Astrocyte (in vitro differentiated cells and primary cell): ENCODE measurements at regions not wholly inside any gene's neighbourhood (a gene's known extent, or its start where the extent isn't known, plus 50 kb on each side); places are given as distances from the start of the nearest gene placed in this dataset.
"Not testable (repeated sequence)": the region's sequence is repeated elsewhere in the genome, so short reads cannot be mapped to it uniquely, and the experiment has no call there.

ENCODE experiments used
- DNase-seq: peaks from one replicate; pipeline ENCODE4 v3.0.0-alpha.2; 2010; ENCODE audit warnings: low read depth
- FAIRE-seq: peaks from 2 replicates; lab custom pipeline; 2011; peaks lifted over from hg19 to GRCh38; lab: Jason Lieb, UNC
- H2AFZ ChIP-seq: 2 replicates; pipeline ENCODE4 v1.6.0; 2012; ENCODE audit warnings: low read depth, low read length, inconsistent platforms
- H3K27ac ChIP-seq: 2 replicates; pipeline ENCODE4 v1.5.1; 2011; ENCODE audit warnings: low read depth, low read length, inconsistent platforms
- H3K27me3 ChIP-seq: 2 replicates; pipeline ENCODE4 v1.6.0; 2011; ENCODE audit warnings: low read length, inconsistent platforms; ENCODE audit not compliant: insufficient read depth
- H3K36me3 ChIP-seq: 2 replicates; pipeline ENCODE4 v1.5.1; 2011; ENCODE audit warnings: low read length, inconsistent platforms; ENCODE audit not compliant: insufficient read depth
- H3K4me1 ChIP-seq: 2 replicates; pipeline ENCODE4 v1.5.1; 2011; ENCODE audit warnings: low read length, inconsistent platforms; ENCODE audit not compliant: insufficient read depth
- H3K4me2 ChIP-seq: 2 replicates; pipeline ENCODE4 v1.6.0; 2012; ENCODE audit warnings: low read length, inconsistent platforms
- H3K4me3 ChIP-seq: 2 replicates; pipeline ENCODE4 v1.5.1; 2011; ENCODE audit warnings: low read depth, mild to moderate bottlenecking, low read length, inconsistent platforms; ENCODE audit not compliant: insufficient read depth
- H3K79me2 ChIP-seq: 2 replicates; pipeline ENCODE4 v1.6.0; 2012; ENCODE audit warnings: mild to moderate bottlenecking, low read length, inconsistent platforms; ENCODE audit not compliant: insufficient read depth
- H3K9ac ChIP-seq: 2 replicates; pipeline ENCODE4 v1.6.0; 2012; ENCODE audit warnings: mild to moderate bottlenecking, low read length, inconsistent platforms
- H3K9me3 ChIP-seq: 2 replicates; pipeline ENCODE4 v1.5.1; 2012; ENCODE audit warnings: low read depth, mild to moderate bottlenecking, low read length, inconsistent platforms; ENCODE audit not compliant: insufficient read depth
- H4K20me1 ChIP-seq: 2 replicates; pipeline ENCODE4 v1.6.0; 2012; ENCODE audit warnings: low read length, inconsistent platforms; ENCODE audit not compliant: insufficient read depth
- H3K27ac Mint-ChIP-seq: one replicate; pipeline ENCODE4 v1.8.0; 2021; ENCODE audit warnings: mild to moderate bottlenecking, mixed read lengths; ENCODE audit not compliant: unreplicated experiment
- H3K27me3 Mint-ChIP-seq: one replicate; pipeline ENCODE4 v1.8.0; 2021; ENCODE audit warnings: low read depth, mixed read lengths; ENCODE audit not compliant: unreplicated experiment
- H3K36me3 Mint-ChIP-seq: one replicate; pipeline ENCODE4 v1.8.0; 2021; ENCODE audit warnings: low read depth, mixed read lengths; ENCODE audit not compliant: unreplicated experiment
- H3K4me1 Mint-ChIP-seq: one replicate; pipeline ENCODE4 v1.8.0; 2021; ENCODE audit warnings: low read depth, mixed read lengths; ENCODE audit not compliant: unreplicated experiment
- H3K4me3 Mint-ChIP-seq: one replicate; pipeline ENCODE4 v1.8.0; 2021; ENCODE audit warnings: mild to moderate bottlenecking, moderate library complexity, mixed read lengths; ENCODE audit not compliant: unreplicated experiment
- H3K9me3 Mint-ChIP-seq: one replicate; pipeline ENCODE4 v1.8.0; 2021; ENCODE audit warnings: mild to moderate bottlenecking, mixed read lengths; ENCODE audit not compliant: unreplicated experiment
- EZH2 ChIP-seq: IDR thresholded peaks from 2 replicates; pipeline ENCODE4 v1.6.1; 2012; ENCODE audit warnings: mild to moderate bottlenecking, low read length, inconsistent platforms; ENCODE audit not compliant: insufficient read depth
- TF ChIP-seq, protein P1 (sequence below): IDR thresholded peaks from 2 replicates; pipeline ENCODE4 v1.5.1; 2011; ENCODE audit warnings: low read depth, mild to moderate bottlenecking, inconsistent platforms, low read length, moderate library complexity; ENCODE audit not compliant: insufficient read depth

GRCh38 chr16:13351601-13352217, 450.3 kb downstream of the SHISA9 start:
- H3K27me3 ChIP-seq: no peaks in the 10 kb centered on the region
- Mint-ChIP-seq H3K27ac (no peak overlapping the region), H3K36me3 (no peaks in the 10 kb centered on the region), H3K27me3 (peaks cover under 1% of the 10 kb centered on the region), H3K9me3 (peaks cover under 1% of the 10 kb centered on the region), H3K4me1 (no peaks in the 10 kb centered on the region), H3K4me3 (no peak overlapping the region)
- H3K79me2 ChIP-seq: no peaks in the 10 kb centered on the region
- H3K36me3 ChIP-seq: no peaks in the 10 kb centered on the region
- no peak for TF ChIP-seq EZH2
- TF ChIP-seq, protein P1, sequence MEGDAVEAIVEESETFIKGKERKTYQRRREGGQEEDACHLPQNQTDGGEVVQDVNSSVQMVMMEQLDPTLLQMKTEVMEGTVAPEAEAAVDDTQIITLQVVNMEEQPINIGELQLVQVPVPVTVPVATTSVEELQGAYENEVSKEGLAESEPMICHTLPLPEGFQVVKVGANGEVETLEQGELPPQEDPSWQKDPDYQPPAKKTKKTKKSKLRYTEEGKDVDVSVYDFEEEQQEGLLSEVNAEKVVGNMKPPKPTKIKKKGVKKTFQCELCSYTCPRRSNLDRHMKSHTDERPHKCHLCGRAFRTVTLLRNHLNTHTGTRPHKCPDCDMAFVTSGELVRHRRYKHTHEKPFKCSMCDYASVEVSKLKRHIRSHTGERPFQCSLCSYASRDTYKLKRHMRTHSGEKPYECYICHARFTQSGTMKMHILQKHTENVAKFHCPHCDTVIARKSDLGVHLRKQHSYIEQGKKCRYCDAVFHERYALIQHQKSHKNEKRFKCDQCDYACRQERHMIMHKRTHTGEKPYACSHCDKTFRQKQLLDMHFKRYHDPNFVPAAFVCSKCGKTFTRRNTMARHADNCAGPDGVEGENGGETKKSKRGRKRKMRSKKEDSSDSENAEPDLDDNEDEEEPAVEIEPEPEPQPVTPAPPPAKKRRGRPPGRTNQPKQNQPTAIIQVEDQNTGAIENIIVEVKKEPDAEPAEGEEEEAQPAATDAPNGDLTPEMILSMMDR: no peak
- H3K4me2 ChIP-seq: no peak overlapping the region
- no peaks in the 10 kb centered on the region for H4K20me1 ChIP-seq
- no peak for DNase-seq
- FAIRE-seq: no peak
- no peak overlapping the region for H3K4me3 ChIP-seq
- no peak overlapping the region for H3K27ac ChIP-seq
- no peak overlapping the region for H2AFZ ChIP-seq
- no peaks in the 10 kb centered on the region for H3K4me1 ChIP-seq
- no peaks in the 10 kb centered on the region for H3K9me3 ChIP-seq
- no peak overlapping the region for H3K9ac ChIP-seq

DNA sequence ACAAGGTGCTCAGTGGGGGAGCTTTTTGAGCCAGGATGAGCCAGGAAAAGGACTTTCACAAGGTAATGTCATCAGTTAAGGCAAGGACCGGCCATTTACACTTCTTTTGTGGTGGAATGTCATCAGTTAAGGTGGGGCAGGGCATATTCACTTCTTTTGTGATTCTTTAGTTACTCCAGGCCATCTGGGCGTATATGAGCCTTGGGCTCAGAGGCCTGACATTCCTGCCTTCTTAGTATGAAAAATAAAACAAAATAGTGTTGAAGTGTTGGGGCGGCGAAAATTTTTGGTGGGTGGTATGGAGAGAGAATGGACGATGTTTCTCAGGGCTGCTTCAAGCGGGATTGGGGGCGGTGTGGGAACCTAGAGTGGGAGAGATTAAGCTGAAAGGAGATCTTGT, 451.4 kb downstream of the SHISA9 start:
- H3K27ac ChIP-seq, H3K27me3 ChIP-seq, H2AFZ ChIP-seq, H3K9me3 ChIP-seq, H3K36me3 Mint-ChIP-seq, H3K79me2 ChIP-seq, H3K9ac ChIP-seq, H3K36me3 ChIP-seq, DNase-seq, H3K4me2 ChIP-seq, H4K20me1 ChIP-seq, H3K4me3 ChIP-seq, H3K4me1 ChIP-seq, H3K4me3 Mint-ChIP-seq, FAIRE-seq, H3K4me1 Mint-ChIP-seq, H3K9me3 Mint-ChIP-seq, H3K27me3 Mint-ChIP-seq, H3K27ac Mint-ChIP-seq: not testable (repeated sequence)

DNA sequence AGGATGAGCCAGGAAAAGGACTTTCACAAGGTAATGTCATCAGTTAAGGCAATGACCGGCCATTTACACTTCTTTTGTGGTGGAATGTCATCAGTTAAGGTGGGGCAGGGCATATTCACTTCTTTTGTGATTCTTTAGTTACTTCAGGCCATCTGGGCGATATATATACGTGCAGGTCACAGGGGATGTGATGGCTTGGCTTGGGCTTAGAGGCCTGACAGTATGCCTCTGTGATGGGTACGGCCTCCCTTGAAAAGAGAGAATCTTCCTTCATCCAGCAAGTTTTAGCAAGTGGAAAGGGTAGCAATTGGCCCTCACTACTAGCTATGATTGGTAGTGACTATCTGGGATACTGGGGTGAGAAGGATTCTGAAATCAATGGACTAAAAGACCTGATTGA, 456.4 kb downstream of the SHISA9 start:
- H3K4me1 ChIP-seq, H3K4me1 Mint-ChIP-seq, H3K36me3 ChIP-seq, H3K4me3 ChIP-seq, H2AFZ ChIP-seq, H3K27ac Mint-ChIP-seq, H3K27me3 ChIP-seq, H3K27ac ChIP-seq, DNase-seq, H3K4me2 ChIP-seq, H3K4me3 Mint-ChIP-seq, H3K9me3 ChIP-seq, H3K36me3 Mint-ChIP-seq, H4K20me1 ChIP-seq, H3K9ac ChIP-seq, H3K27me3 Mint-ChIP-seq, H3K79me2 ChIP-seq, FAIRE-seq: not testable (repeated sequence)
- peaks cover 12% of the 10 kb centered on the region for H3K9me3 Mint-ChIP-seq
